ENCODE measurements at regions not wholly inside any gene's neighbourhood (a gene's known extent, or its start where the extent isn't known, plus 50 kb on each side); places are given as distances from the start of the nearest gene placed in this dataset.

- DNase-seq (ENCODE audit: low read depth), result no peak
- no peak overlapping the region for H3K4me3 ChIP-seq (ENCODE audit: control insufficient read depth, low read depth, low read length)
- no peak for TF ChIP-seq CTCF (conservative IDR thresholded peaks at IDR 0.05; ENCODE audit: control insufficient read depth, insufficient read depth, low read depth, low read length)
Observed at GRCh38 chr11:44507896-44508445, 57.5 kb upstream of the CD82 start.

GRCh38 chr11:44509296-44509695, 56.2 kb upstream of the CD82 start:
- no peak for TF ChIP-seq CTCF (conservative IDR thresholded peaks at IDR 0.05; ENCODE audit: control insufficient read depth, insufficient read depth, low read depth, low read length)
- DNase-seq (ENCODE audit: low read depth), result no peak
- H3K4me3 ChIP-seq (ENCODE audit: control insufficient read depth, low read depth, low read length), result no peak overlapping the region

- no peak for TF ChIP-seq CTCF (conservative IDR thresholded peaks at IDR 0.05; ENCODE audit: control insufficient read depth, insufficient read depth, low read depth, low read length)
- no peak for DNase-seq (ENCODE audit: low read depth)
- no peak overlapping the region for H3K4me3 ChIP-seq (ENCODE audit: control insufficient read depth, low read depth, low read length)
Observed at GRCh38 chr11:44510372-44510771, 55.1 kb upstream of the CD82 start.

GRCh38 chr11:44512818-44513217, 52.6 kb upstream of the CD82 start:
- no peak overlapping the region for H3K4me3 ChIP-seq (ENCODE audit: control insufficient read depth, low read depth, low read length)
- no peak for DNase-seq (ENCODE audit: low read depth)
- no peak for TF ChIP-seq CTCF (conservative IDR thresholded peaks at IDR 0.05; ENCODE audit: control insufficient read depth, insufficient read depth, low read depth, low read length)

GRCh38 chr11:44515048-44515447, 50.4 kb upstream of the CD82 start:
- H3K4me3 ChIP-seq (ENCODE audit: control insufficient read depth, low read depth, low read length), result no peak overlapping the region
- TF ChIP-seq CTCF (conservative IDR thresholded peaks at IDR 0.05; ENCODE audit: control insufficient read depth, insufficient read depth, low read depth, low read length), result no peak
- DNase-seq (ENCODE audit: low read depth), result no peak
